ENCODE measurements at regions not wholly inside any gene's neighbourhood (a gene's known extent, or its start where the extent isn't known, plus 50 kb on each side); places are given as distances from the start of the nearest gene placed in this dataset.
"Not testable (repeated sequence)": the region's sequence is repeated elsewhere in the genome, so short reads cannot be mapped to it uniquely, and the experiment has no call there.

- DNase-seq (ENCODE audit: low spot score) = no peak
These were observed 1565.0 kb upstream of the WWC1 start for GRCh38 chr5:166726406-166726805.

- DNase-seq (ENCODE audit: low spot score) = not testable (repeated sequence)
These were observed 1548.5 kb upstream of the WWC1 start for GRCh38 chr5:166742951-166743350.

GRCh38 chr5:166746506-166746905 lies 1544.9 kb upstream of the WWC1 start:
- no peak for DNase-seq (ENCODE audit: low spot score)

- DNase-seq (ENCODE audit: low spot score) = no peak
These were observed 1541.1 kb upstream of the WWC1 start for GRCh38 chr5:166750376-166750775.

GRCh38 chr5:166758151-166758550 lies 1533.3 kb upstream of the WWC1 start:
- no peak for DNase-seq (ENCODE audit: low spot score)

- no peak for DNase-seq (ENCODE audit: low spot score)
These were observed 1523.6 kb upstream of the WWC1 start for GRCh38 chr5:166767858-166768257.

- no peak for DNase-seq (ENCODE audit: low spot score)
These were observed 1522.9 kb upstream of the WWC1 start for GRCh38 chr5:166768536-166768935.

- no peak for DNase-seq (ENCODE audit: low spot score)
These were observed 1518.7 kb upstream of the WWC1 start for GRCh38 chr5:166772770-166773169.

- DNase-seq (ENCODE audit: low spot score) = no peak
These were observed 1509.7 kb upstream of the WWC1 start for GRCh38 chr5:166781737-166782136.

- no peak for DNase-seq (ENCODE audit: low spot score)
These were observed 1506.8 kb upstream of the WWC1 start for GRCh38 chr5:166784545-166785078.

- no peak for DNase-seq (ENCODE audit: low spot score)
These were observed 1505.3 kb upstream of the WWC1 start for GRCh38 chr5:166786178-166786577.

GRCh38 chr5:166786889-166787288 lies 1504.6 kb upstream of the WWC1 start:
- DNase-seq (ENCODE audit: low spot score) = no peak

- DNase-seq (ENCODE audit: low spot score) = no peak
These were observed 1503.4 kb upstream of the WWC1 start for GRCh38 chr5:166788050-166788449.

GRCh38 chr5:166795756-166796155 lies 1495.7 kb upstream of the WWC1 start:
- DNase-seq (ENCODE audit: low spot score) = no peak

GRCh38 chr5:166803058-166803457 lies 1488.4 kb upstream of the WWC1 start:
- no peak for DNase-seq (ENCODE audit: low spot score)

GRCh38 chr5:166804223-166804622 lies 1487.2 kb upstream of the WWC1 start:
- DNase-seq (ENCODE audit: low spot score) = not testable (repeated sequence)

GRCh38 chr5:166804693-166805092 lies 1486.8 kb upstream of the WWC1 start:
- not testable (repeated sequence) for DNase-seq (ENCODE audit: low spot score)

- DNase-seq (ENCODE audit: low spot score) = not testable (repeated sequence)
These were observed 1481.3 kb upstream of the WWC1 start for GRCh38 chr5:166810093-166810658.

GRCh38 chr5:166810721-166811120 lies 1480.7 kb upstream of the WWC1 start:
- no peak for DNase-seq (ENCODE audit: low spot score)

- DNase-seq (ENCODE audit: low spot score) = no peak
These were observed 1468.1 kb upstream of the WWC1 start for GRCh38 chr5:166823360-166823759.

- no peak for DNase-seq (ENCODE audit: low spot score)
These were observed 1457.2 kb upstream of the WWC1 start for GRCh38 chr5:166834246-166834645.

- DNase-seq (ENCODE audit: low spot score) = peak; percentile 9
These were observed 1446.4 kb upstream of the WWC1 start for GRCh38 chr5:166845044-166845443.

GRCh38 chr5:166856791-166857190 lies 1434.7 kb upstream of the WWC1 start:
- DNase-seq (ENCODE audit: low spot score) = no peak

- DNase-seq (ENCODE audit: low spot score) = no peak
These were observed 1431.0 kb upstream of the WWC1 start for GRCh38 chr5:166860426-166860825.

Measured in NAMALWA (cell line).